OCI-LY1 (cell line): ENCODE measurements at regions not wholly inside any gene's neighbourhood (a gene's known extent, or its start where the extent isn't known, plus 50 kb on each side); places are given as distances from the start of the nearest gene placed in this dataset.

Experiments
- H2AFZ ChIP-seq: fragments of 200-600 bp; sonication (generic), shearing (Covaris generic); 2 replicates; pipeline ENCODE4 v1.6.0; 2014; ENCODE audit warnings: antibody characterized with exemption, mild to moderate bottlenecking, low read length
- H3F3A ChIP-seq: fragments of 200-600 bp; sonication (generic), shearing (Covaris generic); 2 replicates; pipeline ENCODE4 v1.6.0; 2014; ENCODE audit warnings: mild to moderate bottlenecking, antibody characterized with exemption, low read length, moderate library complexity; ENCODE audit not compliant: insufficient read depth
- H3K27ac ChIP-seq: fragments of 200-600 bp; sonication (generic); 2 replicates; pipeline ENCODE4 v1.5.1; 2014; ENCODE audit warnings: low read length, mixed run types, mild to moderate bottlenecking, low read depth; ENCODE audit not compliant: poor library complexity, severe bottlenecking
- H3K27me3 ChIP-seq: fragments of 200-600 bp; sonication (generic); 2 replicates; pipeline ENCODE4 v1.6.0; 2014; ENCODE audit warnings: antibody characterized with exemption, mild to moderate bottlenecking, low read length, moderate library complexity; ENCODE audit not compliant: insufficient read depth
- H3K36me3 ChIP-seq: fragments of 200-600 bp; sonication (generic); 2 replicates; pipeline ENCODE4 v1.6.1; 2014; ENCODE audit warnings: mild to moderate bottlenecking, antibody characterized with exemption, low read length, moderate library complexity, mixed read lengths; ENCODE audit not compliant: insufficient read depth
- H3K4me1 ChIP-seq: fragments of 200-600 bp; sonication (generic); 2 replicates; pipeline ENCODE4 v1.5.1; 2014; ENCODE audit warnings: mild to moderate bottlenecking, low read length, moderate library complexity; ENCODE audit not compliant: insufficient read depth, severe bottlenecking
- H3K4me2 ChIP-seq: fragments of 200-600 bp; sonication (generic), shearing (Covaris generic); 2 replicates; pipeline ENCODE4 v1.6.1; 2014; ENCODE audit warnings: low read length
- H3K4me3 ChIP-seq: fragments of 200-600 bp; sonication (generic); 2 replicates; pipeline ENCODE4 v1.5.1; 2014; ENCODE audit warnings: low read length, low read depth, mild to moderate bottlenecking, mixed read lengths; ENCODE audit not compliant: poor library complexity, severe bottlenecking
- H3K79me2 ChIP-seq: fragments of 200-600 bp; shearing (Covaris generic); 2 replicates; pipeline ENCODE4 v1.6.1; 2016; ENCODE audit warnings: mixed run types, low read length, mixed read lengths; ENCODE audit not compliant: insufficient read depth
- H3K9ac ChIP-seq: fragments of 200-600 bp; sonication (generic), shearing (Covaris generic); 2 replicates; pipeline ENCODE4 v1.6.1; 2014; ENCODE audit warnings: mild to moderate bottlenecking, low read length, mixed read lengths
- H3K9me2 ChIP-seq: fragments of 200-600 bp; sonication (generic), shearing (Covaris generic); 2 replicates; pipeline ENCODE4 v1.6.1; 2014; ENCODE audit warnings: low read depth, mild to moderate bottlenecking, low read length, mixed read lengths
- H3K9me3 ChIP-seq: fragments of 200-600 bp; shearing (Covaris generic); 2 replicates; pipeline ENCODE4 v1.6.1; 2014; ENCODE audit warnings: low read length, mixed read lengths
- H4K20me1 ChIP-seq: fragments of 200-600 bp; sonication (generic), shearing (Covaris generic); 2 replicates; pipeline ENCODE4 v1.6.0; 2016; ENCODE audit warnings: mild to moderate bottlenecking, low read length; ENCODE audit not compliant: insufficient read depth
- EZH2 ChIP-seq: fragments of 200-600 bp; sonication (generic), shearing (Covaris generic); IDR thresholded peaks from 2 replicates; pipeline ENCODE4 v1.8.0; 2017; ENCODE audit warnings: borderline replicate concordance, mixed run types, mild to moderate bottlenecking, antibody characterized with exemption, low read length, moderate library complexity, mixed read lengths
- TF ChIP-seq, protein P1 (sequence below): fragments of 200-600 bp; sonication (generic), shearing (Covaris generic); IDR thresholded peaks from 2 replicates; pipeline ENCODE4 v1.5.1; 2017; ENCODE audit warnings: mild to moderate bottlenecking, antibody characterized with exemption, low read length, moderate library complexity, mixed read lengths

DNA sequence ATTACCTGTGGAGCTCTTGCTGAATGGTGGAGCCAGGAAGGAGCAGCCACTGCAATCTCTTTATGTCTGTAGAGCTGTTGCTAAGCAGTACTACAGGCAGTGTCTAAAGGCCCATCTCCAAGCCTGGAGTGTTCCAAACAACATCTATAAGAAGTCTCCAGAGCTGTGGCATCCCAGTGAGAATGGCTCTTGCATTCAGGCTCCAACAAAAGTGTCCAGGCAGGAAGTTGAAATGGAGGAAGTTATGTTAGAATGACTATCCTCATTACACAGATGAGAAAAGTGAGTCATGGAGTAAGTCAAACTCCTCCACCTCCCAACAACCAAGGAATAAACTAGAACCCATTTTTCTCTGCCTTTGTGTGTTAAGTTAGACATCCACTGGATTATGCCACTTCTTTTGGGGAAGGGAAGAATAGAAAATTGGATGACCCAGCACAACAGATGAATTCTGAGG is 288.5 kb upstream of the STXBP5 start:
- Histone ChIP-seq H3K36me3 (no peaks in the 10 kb centered on the region), H3K79me2 (no peaks in the 10 kb centered on the region), H3K27me3 (no peaks in the 10 kb centered on the region), H3K4me1 (no peaks in the 10 kb centered on the region), H3K9ac (no peak overlapping the region), H3K4me2 (no peak overlapping the region), H3K9me3 (no peaks in the 10 kb centered on the region), H2AFZ (no peak overlapping the region), H3K4me3 (no peak overlapping the region), H3K9me2 (no peaks in the 10 kb centered on the region), H3F3A (no peaks in the 10 kb centered on the region), H3K27ac (no peak overlapping the region), H4K20me1 (no peaks in the 10 kb centered on the region)
- TF ChIP-seq EZH2, result no peak
- TF ChIP-seq, protein P1, sequence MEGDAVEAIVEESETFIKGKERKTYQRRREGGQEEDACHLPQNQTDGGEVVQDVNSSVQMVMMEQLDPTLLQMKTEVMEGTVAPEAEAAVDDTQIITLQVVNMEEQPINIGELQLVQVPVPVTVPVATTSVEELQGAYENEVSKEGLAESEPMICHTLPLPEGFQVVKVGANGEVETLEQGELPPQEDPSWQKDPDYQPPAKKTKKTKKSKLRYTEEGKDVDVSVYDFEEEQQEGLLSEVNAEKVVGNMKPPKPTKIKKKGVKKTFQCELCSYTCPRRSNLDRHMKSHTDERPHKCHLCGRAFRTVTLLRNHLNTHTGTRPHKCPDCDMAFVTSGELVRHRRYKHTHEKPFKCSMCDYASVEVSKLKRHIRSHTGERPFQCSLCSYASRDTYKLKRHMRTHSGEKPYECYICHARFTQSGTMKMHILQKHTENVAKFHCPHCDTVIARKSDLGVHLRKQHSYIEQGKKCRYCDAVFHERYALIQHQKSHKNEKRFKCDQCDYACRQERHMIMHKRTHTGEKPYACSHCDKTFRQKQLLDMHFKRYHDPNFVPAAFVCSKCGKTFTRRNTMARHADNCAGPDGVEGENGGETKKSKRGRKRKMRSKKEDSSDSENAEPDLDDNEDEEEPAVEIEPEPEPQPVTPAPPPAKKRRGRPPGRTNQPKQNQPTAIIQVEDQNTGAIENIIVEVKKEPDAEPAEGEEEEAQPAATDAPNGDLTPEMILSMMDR, result no peak

DNA sequence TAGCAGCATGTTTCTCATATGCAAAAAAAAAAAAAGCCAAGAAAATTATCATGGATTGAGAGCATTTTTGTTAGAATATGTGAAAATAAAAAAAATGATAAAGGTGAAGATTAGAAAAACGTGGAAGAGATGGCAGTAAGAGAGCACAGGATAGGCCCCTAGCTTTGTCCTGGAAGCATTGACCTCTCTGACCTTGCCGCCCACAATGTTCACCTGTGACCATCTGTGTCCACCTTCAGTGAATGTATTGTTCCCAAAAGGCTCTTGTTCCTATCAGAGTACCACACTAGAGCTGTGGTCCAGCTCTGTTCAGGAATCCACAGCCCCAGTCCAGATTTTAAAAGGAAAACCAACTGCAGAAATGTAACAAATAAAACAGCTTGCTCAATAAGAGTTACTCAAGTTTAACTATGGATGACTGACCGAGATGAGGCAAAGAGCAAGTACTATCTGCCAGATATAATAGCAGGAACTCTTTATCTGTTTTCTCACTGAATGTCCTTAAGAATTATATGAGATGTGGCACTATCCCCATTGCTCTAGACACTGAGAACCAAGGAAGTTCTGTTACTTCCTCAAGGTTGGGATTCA is 287.7 kb upstream of the STXBP5 start:
- Histone ChIP-seq H3K9me2 (no peaks in the 10 kb centered on the region), H3K36me3 (no peaks in the 10 kb centered on the region), H3K4me3 (no peak overlapping the region), H3K79me2 (no peaks in the 10 kb centered on the region), H3K9ac (no peak overlapping the region), H3K9me3 (no peaks in the 10 kb centered on the region), H3K27ac (no peak overlapping the region), H3K4me2 (no peak overlapping the region), H2AFZ (no peak overlapping the region), H3K27me3 (no peaks in the 10 kb centered on the region), H3F3A (no peaks in the 10 kb centered on the region), H4K20me1 (no peaks in the 10 kb centered on the region), H3K4me1 (no peaks in the 10 kb centered on the region)
- TF ChIP-seq EZH2, result no peak
- TF ChIP-seq, protein P1, result no peak

DNA sequence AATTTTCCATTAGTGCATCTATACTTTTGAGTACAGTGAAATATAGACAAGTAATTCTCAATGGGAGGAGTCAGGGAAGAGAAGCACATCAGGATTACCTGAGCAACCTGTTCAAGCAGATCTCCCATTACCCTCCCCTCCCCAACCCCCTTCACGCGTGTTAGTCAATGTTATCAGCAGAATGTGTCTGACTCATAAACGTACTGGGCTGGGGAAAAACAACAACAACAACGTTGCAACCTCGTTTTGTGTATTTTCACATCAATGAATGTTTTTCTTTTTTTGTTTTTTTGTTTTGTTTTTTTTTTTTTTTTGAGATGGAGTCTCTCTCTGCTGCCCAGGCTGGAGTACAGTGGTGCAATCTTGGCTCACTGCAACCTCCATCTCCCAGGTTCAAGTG is 287.0 kb upstream of the STXBP5 start:
- no peaks in the 10 kb centered on the region for H3K9me2 ChIP-seq
- no peaks in the 10 kb centered on the region for H3F3A ChIP-seq
- no peak overlapping the region for H3K9ac ChIP-seq
- H3K4me2 ChIP-seq, result no peak overlapping the region
- no peaks in the 10 kb centered on the region for H3K36me3 ChIP-seq
- no peaks in the 10 kb centered on the region for H3K9me3 ChIP-seq
- H3K79me2 ChIP-seq, result no peaks in the 10 kb centered on the region
- no peak overlapping the region for H2AFZ ChIP-seq
- no peaks in the 10 kb centered on the region for H4K20me1 ChIP-seq
- no peaks in the 10 kb centered on the region for H3K27me3 ChIP-seq
- H3K4me3 ChIP-seq, result no peak overlapping the region
- TF ChIP-seq, protein P1, result no peak
- TF ChIP-seq EZH2, result no peak
- H3K4me1 ChIP-seq, result no peaks in the 10 kb centered on the region
- H3K27ac ChIP-seq, result no peak overlapping the region
